ENCODE measurements at regions not wholly inside any gene's neighbourhood (a gene's known extent, or its start where the extent isn't known, plus 50 kb on each side); places are given as distances from the start of the nearest gene placed in this dataset.
A peak's percentile ranks its signal among the peaks of the same experiment; 100 is the strongest.
"Not testable (repeated sequence)": the region's sequence is repeated elsewhere in the genome, so short reads cannot be mapped to it uniquely, and the experiment has no call there.

GRCh38 chr1:101485712-101486111 is 248.9 kb downstream of the S1PR1 start:
- DNase-seq = no peak

DNA sequence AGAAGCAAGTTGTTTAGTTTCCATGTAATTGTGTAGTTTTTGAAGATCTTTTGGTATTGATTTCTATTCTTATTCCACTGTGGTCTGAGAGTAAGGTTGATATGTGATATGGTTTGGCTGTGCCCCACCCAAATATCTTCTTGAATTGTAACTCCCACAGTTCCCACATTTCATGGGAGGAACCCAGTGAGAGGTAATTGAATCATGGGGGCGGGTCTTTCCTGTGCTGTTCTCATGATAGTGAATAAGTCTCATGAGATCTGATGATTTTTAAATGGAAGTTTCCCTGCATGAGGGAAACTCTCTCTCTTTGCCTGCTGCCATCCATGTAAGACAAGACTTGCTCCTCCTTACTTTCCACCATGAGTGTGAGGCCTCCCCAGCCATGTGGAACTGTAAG is 255.3 kb downstream of the S1PR1 start:
- not testable (repeated sequence) for DNase-seq

DNA sequence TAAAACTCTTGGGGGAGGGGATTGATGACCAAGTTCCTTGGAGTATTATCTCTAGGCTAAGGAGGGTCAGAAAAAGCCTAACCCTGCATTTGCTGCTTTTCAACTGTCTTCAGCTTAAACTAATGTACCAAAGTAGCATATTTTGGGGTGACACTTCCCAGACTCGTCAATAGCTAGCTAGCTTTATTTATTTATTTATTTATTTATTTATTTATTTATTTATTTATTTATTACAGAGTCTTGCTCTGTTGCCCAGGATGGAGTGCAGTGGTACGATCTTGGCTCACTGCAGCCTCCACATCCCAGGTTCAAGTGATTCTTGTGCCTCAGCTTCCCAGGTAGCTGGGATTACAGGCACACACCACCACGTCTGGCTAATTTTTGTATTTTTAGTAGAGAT is 257.1 kb downstream of the S1PR1 start:
- DNase-seq = not testable (repeated sequence)

GRCh38 chr1:101496109-101496508 is 259.3 kb downstream of the S1PR1 start:
- DNase-seq = no peak

GRCh38 chr1:101497881-101498559 is 261.2 kb downstream of the S1PR1 start:
- no peak for DNase-seq

DNA sequence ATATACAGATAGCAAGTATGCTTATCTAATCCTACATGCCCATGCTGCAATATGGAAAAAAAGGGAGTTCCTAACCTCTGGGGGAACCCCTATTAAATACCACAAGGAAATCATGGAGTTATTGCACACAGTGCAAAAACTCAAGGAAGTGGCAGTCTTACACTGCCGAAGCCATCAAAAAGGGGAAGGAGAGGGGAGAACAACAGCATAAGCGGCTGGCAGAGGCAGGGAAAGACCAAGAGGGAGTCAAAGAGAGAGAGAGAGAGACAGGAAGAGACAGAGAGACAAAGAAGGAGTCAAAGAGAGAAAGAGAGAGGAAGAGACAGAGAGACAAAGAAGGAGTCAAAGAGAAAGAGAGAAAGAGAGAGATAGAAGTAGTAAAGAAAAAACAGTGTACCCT is 267.3 kb downstream of the S1PR1 start:
- DNase-seq = not testable (repeated sequence)

GRCh38 chr1:101505240-101505639 is 268.4 kb downstream of the S1PR1 start:
- DNase-seq = not testable (repeated sequence)

- no peak for DNase-seq
Observed at GRCh38 chr1:101506541-101507164, 269.8 kb downstream of the S1PR1 start.

- DNase-seq = no peak
Observed at GRCh38 chr1:101507547-101507971, 270.7 kb downstream of the S1PR1 start.

DNA sequence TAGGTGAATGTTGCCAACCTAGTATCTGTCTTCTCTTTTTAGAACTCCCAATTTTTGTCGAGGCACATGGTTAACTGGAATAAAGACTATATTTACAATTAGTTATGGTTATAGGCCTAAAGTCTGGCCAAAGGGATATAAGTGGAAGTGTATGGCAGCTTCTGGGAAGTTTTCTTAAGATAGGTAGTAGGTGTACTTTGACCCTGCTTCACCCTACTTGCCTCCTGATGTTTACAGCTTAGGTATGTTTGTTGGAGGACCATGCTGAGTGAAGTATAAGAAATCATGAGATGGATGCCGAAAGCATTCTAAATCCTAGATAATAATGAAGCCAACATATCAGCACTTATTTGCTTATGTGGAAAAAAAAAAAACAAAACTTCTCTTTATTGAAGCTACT is 272.1 kb downstream of the S1PR1 start:
- DNase-seq = no peak

- no peak for DNase-seq
Observed at GRCh38 chr1:101509370-101509769, 272.6 kb downstream of the S1PR1 start.

DNA sequence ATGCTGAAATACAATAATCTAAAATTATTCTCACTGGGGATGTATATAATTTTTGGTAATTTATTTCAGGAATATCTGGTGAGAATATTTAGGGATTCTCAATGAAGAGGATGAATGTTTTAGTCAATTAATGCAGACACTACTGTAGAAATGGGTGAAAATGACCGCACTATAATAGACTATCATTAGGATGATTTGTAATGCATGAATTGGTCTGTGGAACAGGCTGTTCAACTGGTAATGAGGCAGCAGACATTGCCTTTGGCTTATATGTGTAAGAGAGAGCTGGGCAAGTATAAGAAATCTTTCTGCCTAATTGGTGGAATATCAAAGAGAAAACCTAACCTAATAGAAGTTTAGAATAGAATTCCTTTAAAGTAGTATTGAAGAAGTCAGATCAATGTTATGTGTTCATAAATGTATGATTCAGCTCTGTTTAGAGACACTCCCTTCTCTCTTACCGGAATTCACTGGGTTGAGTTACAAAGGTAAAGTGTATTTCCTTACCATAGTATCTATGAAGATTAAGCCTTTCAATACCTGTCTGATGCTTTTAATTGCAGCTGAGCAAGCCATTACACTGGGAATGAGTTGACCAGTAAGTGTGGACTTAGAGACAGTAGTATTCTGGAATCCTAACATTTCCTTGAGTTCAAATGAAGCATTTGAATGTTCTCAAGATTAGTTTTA is 274.5 kb downstream of the S1PR1 start:
- no peak for DNase-seq

DNA sequence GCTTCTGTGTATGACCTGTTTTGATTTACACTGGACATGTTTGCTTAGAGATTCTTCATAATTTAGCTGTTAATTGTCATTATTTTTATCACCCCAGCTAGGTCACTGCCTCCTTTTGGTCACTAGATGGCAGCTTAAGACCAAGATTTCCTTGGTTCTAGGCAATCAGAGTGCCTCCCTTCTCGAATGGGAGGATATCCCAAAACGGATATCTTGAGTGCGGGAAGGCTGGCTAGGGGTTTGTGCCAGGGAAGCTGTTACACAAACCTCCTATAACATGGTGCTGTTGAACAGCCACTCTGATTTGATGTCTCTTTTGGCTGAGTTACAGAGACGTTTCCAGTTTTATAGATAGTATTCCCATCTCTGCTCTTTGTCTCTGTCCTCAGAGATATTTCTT is 283.5 kb downstream of the S1PR1 start:
- DNase-seq = no peak

GRCh38 chr1:101522486-101522885 is 285.7 kb downstream of the S1PR1 start:
- DNase-seq = no peak

- DNase-seq = no peak
Observed at GRCh38 chr1:101526813-101527212, 290.0 kb downstream of the S1PR1 start.

DNA sequence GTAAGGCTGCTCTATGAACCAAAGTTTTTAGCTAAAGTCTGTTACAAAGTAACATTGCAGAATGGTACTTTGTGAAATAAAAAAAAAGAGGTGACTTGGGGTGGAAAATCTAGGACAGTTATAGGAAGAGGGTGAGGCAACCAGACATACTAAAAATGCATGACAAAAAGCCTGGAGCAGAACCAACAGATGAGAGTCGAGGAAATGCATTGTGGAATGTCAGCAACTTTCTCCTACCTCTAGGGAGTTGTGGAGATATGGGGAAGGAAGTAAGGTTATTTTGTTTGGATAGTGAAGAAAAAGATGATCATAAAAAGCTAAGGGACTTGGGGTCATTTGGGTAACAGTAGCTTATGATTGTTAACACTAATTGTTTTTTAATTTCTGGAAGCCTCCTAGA is 295.6 kb downstream of the S1PR1 start:
- no peak for DNase-seq

DNA sequence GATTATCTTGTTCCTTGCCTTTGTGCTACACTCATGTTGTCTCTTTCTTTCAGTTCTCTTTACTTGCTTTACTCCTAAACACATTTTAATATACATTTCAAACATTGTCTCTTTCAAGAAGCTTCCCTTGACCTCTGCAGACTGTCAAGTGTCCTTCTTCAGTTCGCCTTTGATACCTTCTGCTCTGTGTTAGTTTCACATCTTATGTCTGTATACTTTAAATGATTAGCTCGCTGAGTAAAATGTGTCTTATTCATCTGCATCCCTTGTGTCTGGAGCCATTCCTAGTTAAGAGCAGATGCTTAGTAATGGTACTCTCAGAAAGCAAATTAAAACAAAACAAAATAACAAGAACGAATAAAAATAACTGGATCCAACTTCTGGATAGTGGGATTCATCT is 303.3 kb downstream of the S1PR1 start:
- no peak for DNase-seq

GRCh38 chr1:101546885-101547284 is 310.1 kb downstream of the S1PR1 start:
- no peak for DNase-seq

DNA sequence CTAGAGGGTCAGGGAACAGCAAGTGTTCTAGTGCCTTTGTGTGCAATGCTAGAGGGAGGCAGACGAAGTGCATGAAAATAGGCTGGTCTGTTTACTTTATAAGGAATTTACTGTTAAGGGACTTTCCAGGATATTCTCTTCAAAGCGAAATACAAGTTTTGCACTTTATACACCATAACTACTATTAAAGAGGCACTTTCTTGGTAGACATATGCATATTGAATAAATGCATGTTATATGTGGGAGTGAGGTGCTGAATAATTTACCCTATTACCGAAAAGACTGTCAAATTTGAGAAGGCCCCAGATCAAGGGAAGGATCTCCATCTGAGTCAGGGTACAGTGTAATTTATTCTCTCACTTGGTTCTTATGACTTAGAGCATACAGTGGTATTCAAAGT is 310.5 kb downstream of the S1PR1 start:
- DNase-seq = no peak

- no peak for DNase-seq
Observed at GRCh38 chr1:101548376-101548775, 311.6 kb downstream of the S1PR1 start.

DNA sequence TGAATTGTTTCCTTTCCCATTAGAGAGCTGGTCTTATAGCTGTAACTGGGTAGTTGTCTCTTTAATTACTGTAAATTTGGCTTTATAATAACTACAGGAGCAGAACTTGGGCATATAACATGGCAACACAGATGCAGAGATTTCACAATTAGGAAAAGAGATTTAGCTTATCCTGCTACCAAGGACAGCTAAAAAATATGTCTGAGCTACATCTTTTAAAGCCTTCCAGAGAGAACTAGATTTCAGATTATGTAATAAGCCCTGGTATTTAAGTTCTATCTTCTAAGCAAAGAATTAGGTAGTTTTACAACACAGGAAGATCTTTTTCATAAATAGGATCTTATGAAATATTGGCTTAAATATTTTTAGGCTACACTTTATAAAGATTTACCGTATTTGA is 313.8 kb downstream of the S1PR1 start:
- DNase-seq = no peak

DNA sequence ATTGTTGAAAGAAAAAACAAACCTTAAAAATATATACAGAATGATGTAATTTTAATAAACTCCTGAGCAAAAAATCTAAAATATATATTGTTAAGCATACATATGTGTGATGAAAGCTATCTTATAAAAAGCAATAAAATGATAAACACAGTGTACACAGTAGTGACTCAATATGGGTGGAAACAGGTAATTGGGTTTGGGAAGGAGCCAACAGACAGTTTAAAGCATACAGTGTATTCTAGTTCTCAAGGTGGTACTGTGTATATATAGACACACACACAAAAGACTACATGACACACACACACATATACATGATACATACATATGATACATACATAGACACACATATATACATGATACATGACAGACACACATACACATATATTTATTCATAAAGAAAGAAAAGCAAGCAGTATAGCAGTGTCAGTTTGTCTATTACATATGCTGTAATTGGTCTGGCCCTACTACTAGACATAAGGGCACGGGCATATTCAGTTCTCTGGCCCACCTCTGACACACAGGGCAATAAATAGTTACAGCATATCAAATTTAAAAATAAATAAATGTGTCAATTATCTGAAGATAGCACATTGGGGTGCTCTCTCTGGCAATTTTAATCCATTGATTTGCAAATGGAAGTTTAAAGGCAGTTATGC is 330.2 kb downstream of the S1PR1 start:
- no peak for DNase-seq

GRCh38 chr1:101567582-101568189 is 330.9 kb downstream of the S1PR1 start:
- DNase-seq = peak; percentile 78
